Neural cell (in vitro differentiated cells): ENCODE measurements at regions not wholly inside any gene's neighbourhood (a gene's known extent, or its start where the extent isn't known, plus 50 kb on each side); places are given as distances from the start of the nearest gene placed in this dataset.

ENCODE experiments used
- MXI1 ChIP-seq: fragments of 450-650 bp; conservative IDR thresholded peaks from 2 replicates; pipeline ENCODE4 v1.6.1; 2014; ENCODE audit warnings: antibody characterized with exemption, mild to moderate bottlenecking; ENCODE audit not compliant: poor library complexity, severe bottlenecking
- POLR2AphosphoS5 ChIP-seq: IDR thresholded peaks from 2 replicates; pipeline ENCODE4 v1.6.1; 2012
- TAF1 ChIP-seq: IDR thresholded peaks from 2 replicates; pipeline ENCODE4 v1.6.1; 2012; ENCODE audit warnings: low read depth
- TF ChIP-seq, protein P1 (sequence below): fragments of 450-650 bp; IDR thresholded peaks from 2 replicates; pipeline ENCODE4 v1.5.1; 2014; ENCODE audit warnings: antibody characterized with exemption, mild to moderate bottlenecking, moderate library complexity; ENCODE audit not compliant: poor library complexity, severe bottlenecking
- TF ChIP-seq, protein P2 (sequence below): IDR thresholded peaks from 2 replicates; pipeline ENCODE4 v1.6.1; 2012; ENCODE audit warnings: borderline replicate concordance

DNA sequence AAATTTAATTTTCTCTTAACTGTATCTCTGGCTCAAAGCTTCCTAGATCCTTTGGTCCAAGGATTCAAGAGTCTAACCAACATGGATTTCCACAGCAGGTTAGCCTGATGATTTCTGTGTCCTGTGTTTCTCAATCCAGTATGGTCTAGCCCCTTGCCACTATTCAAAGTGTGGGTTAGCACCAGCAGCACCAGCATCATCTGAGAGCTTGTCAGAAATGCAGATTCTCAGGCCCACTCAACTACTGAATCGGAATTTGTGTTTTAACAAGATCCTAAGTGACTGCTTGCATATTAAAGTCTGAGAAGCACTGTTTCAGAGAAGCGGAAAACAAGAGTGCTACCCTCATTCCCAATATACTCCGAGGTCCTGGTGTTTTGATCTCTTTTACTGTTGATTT lies 133.8 kb upstream of the PRDM1 start:
- TF ChIP-seq, protein P1, sequence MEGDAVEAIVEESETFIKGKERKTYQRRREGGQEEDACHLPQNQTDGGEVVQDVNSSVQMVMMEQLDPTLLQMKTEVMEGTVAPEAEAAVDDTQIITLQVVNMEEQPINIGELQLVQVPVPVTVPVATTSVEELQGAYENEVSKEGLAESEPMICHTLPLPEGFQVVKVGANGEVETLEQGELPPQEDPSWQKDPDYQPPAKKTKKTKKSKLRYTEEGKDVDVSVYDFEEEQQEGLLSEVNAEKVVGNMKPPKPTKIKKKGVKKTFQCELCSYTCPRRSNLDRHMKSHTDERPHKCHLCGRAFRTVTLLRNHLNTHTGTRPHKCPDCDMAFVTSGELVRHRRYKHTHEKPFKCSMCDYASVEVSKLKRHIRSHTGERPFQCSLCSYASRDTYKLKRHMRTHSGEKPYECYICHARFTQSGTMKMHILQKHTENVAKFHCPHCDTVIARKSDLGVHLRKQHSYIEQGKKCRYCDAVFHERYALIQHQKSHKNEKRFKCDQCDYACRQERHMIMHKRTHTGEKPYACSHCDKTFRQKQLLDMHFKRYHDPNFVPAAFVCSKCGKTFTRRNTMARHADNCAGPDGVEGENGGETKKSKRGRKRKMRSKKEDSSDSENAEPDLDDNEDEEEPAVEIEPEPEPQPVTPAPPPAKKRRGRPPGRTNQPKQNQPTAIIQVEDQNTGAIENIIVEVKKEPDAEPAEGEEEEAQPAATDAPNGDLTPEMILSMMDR: no peak
- TF ChIP-seq TAF1: no peak
- no peak for TF ChIP-seq POLR2AphosphoS5
- no peak for TF ChIP-seq MXI1
- TF ChIP-seq, protein P2, sequence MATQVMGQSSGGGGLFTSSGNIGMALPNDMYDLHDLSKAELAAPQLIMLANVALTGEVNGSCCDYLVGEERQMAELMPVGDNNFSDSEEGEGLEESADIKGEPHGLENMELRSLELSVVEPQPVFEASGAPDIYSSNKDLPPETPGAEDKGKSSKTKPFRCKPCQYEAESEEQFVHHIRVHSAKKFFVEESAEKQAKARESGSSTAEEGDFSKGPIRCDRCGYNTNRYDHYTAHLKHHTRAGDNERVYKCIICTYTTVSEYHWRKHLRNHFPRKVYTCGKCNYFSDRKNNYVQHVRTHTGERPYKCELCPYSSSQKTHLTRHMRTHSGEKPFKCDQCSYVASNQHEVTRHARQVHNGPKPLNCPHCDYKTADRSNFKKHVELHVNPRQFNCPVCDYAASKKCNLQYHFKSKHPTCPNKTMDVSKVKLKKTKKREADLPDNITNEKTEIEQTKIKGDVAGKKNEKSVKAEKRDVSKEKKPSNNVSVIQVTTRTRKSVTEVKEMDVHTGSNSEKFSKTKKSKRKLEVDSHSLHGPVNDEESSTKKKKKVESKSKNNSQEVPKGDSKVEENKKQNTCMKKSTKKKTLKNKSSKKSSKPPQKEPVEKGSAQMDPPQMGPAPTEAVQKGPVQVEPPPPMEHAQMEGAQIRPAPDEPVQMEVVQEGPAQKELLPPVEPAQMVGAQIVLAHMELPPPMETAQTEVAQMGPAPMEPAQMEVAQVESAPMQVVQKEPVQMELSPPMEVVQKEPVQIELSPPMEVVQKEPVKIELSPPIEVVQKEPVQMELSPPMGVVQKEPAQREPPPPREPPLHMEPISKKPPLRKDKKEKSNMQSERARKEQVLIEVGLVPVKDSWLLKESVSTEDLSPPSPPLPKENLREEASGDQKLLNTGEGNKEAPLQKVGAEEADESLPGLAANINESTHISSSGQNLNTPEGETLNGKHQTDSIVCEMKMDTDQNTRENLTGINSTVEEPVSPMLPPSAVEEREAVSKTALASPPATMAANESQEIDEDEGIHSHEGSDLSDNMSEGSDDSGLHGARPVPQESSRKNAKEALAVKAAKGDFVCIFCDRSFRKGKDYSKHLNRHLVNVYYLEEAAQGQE: no peak
